Smooth muscle cell (in vitro differentiated cells): ENCODE measurements at regions not wholly inside any gene's neighbourhood (a gene's known extent, or its start where the extent isn't known, plus 50 kb on each side); places are given as distances from the start of the nearest gene placed in this dataset.

Source experiments
- DNase-seq: peaks from one replicate; lab custom pipeline; 2025; ENCODE audit not compliant: unreplicated experiment; lab: John Stamatoyannopoulos, UW
- H2AFZ ChIP-seq: fragments of 200-600 bp; sonication (generic); 2 replicates; pipeline ENCODE4 v1.6.0; 2016; ENCODE audit warnings: antibody characterized with exemption, low read depth, mild to moderate bottlenecking
- H3F3A ChIP-seq: fragments of 200-600 bp; sonication (generic); 2 replicates; pipeline ENCODE4 v1.6.0; 2017; ENCODE audit warnings: antibody characterized with exemption, low read depth
- H3K27ac ChIP-seq: fragments of 200-600 bp; sonication (generic); 2 replicates; pipeline ENCODE4 v1.5.1; 2016; ENCODE audit warnings: low read depth, mild to moderate bottlenecking
- H3K27me3 ChIP-seq: fragments of 200-600 bp; sonication (generic); 2 replicates; pipeline ENCODE4 v1.6.1; 2016; ENCODE audit warnings: low read depth, mild to moderate bottlenecking
- H3K36me3 ChIP-seq: fragments of 200-600 bp; sonication (generic); 2 replicates; pipeline ENCODE4 v1.5.1; 2016; ENCODE audit warnings: low read depth
- H3K4me1 ChIP-seq: fragments of 200-600 bp; sonication (generic); 2 replicates; pipeline ENCODE4 v1.5.1; 2016; ENCODE audit warnings: low read depth
- H3K4me2 ChIP-seq: fragments of 200-600 bp; sonication (generic); 2 replicates; pipeline ENCODE4 v1.6.0; 2016; ENCODE audit warnings: mild to moderate bottlenecking
- H3K4me3 ChIP-seq: fragments of 200-600 bp; sonication (generic); 2 replicates; pipeline ENCODE4 v1.5.1; 2016; ENCODE audit warnings: mild to moderate bottlenecking
- H3K79me2 ChIP-seq: fragments of 200-600 bp; sonication (generic); 2 replicates; pipeline ENCODE4 v1.6.0; 2016; ENCODE audit warnings: low read depth, mild to moderate bottlenecking
- H3K9ac ChIP-seq: fragments of 200-600 bp; sonication (generic); 2 replicates; pipeline ENCODE4 v1.6.0; 2016; ENCODE audit warnings: low read depth
- H3K9me3 ChIP-seq: fragments of 200-600 bp; sonication (generic); replicated peaks from 2 replicates; pipeline ENCODE4 v1.5.1; 2016; ENCODE audit warnings: low read depth
- H4K20me1 ChIP-seq: fragments of 200-600 bp; sonication (generic); 2 replicates; pipeline ENCODE4 v1.6.0; 2016; ENCODE audit warnings: low read depth
- CTCF ChIP-seq: fragments of 200-600 bp; sonication (generic); IDR thresholded peaks from 2 replicates; pipeline ENCODE4 v1.5.1; 2017; ENCODE audit warnings: borderline replicate concordance, mild to moderate bottlenecking, antibody characterized with exemption; ENCODE audit not compliant: insufficient read depth, poor library complexity, severe bottlenecking
- WGBS: methylation state at CpG from one replicate; pipeline ENCODE4 v1.1.7; 2016; ENCODE audit warnings: low lambda C conversion rate; 5-methylcytosine and 5-hydroxymethylcytosine counted together

- no peak for TF ChIP-seq CTCF
- Histone ChIP-seq H3K9ac (no peak overlapping the region), H3F3A (peaks cover 22% of the 10 kb centered on the region), H3K27me3 (no peaks in the 10 kb centered on the region), H4K20me1 (no peaks in the 10 kb centered on the region), H3K4me3 (no peak overlapping the region), H3K9me3 (no peaks in the 10 kb centered on the region), H3K79me2 (no peaks in the 10 kb centered on the region), H2AFZ (no peak overlapping the region), H3K36me3 (no peaks in the 10 kb centered on the region), H3K27ac (no peak overlapping the region), H3K4me2 (no peak overlapping the region), H3K4me1 (peaks cover 19% of the 10 kb centered on the region)
- 94% methylated on average over 1 of the region's 1 CpG for WGBS
- DNase-seq, result no peak
Measured at GRCh38 chr1:112260699-112261098, 135.3 kb upstream of the CTTNBP2NL start.

GRCh38 chr1:112262316-112262715 lies 133.7 kb upstream of the CTTNBP2NL start:
- H3K4me3 ChIP-seq, result no peak overlapping the region
- no peaks in the 10 kb centered on the region for H3K79me2 ChIP-seq
- no peak overlapping the region for H3K27ac ChIP-seq
- no peaks in the 10 kb centered on the region for H3K9me3 ChIP-seq
- no peak overlapping the region for H2AFZ ChIP-seq
- H4K20me1 ChIP-seq, result no peaks in the 10 kb centered on the region
- H3K36me3 ChIP-seq, result no peaks in the 10 kb centered on the region
- H3K27me3 ChIP-seq, result no peaks in the 10 kb centered on the region
- H3K4me1 ChIP-seq, result peaks cover 19% of the 10 kb centered on the region
- DNase-seq, result no peak
- H3K4me2 ChIP-seq, result peak overlapping the region; percentile 15
- H3K9ac ChIP-seq, result no peak overlapping the region
- peaks cover 31% of the 10 kb centered on the region for H3F3A ChIP-seq
- WGBS, result 51% methylated on average over 2 of the region's 2 CpGs
- TF ChIP-seq CTCF, result no peak

- Histone ChIP-seq H4K20me1 (no peaks in the 10 kb centered on the region), H3K4me2 (peak overlapping the region; percentile 15), H3K27ac (peak overlapping the region; percentile 28), H3K9me3 (no peaks in the 10 kb centered on the region), H3K4me1 (peaks cover 19% of the 10 kb centered on the region), H3K27me3 (no peaks in the 10 kb centered on the region), H3F3A (peaks cover 35% of the 10 kb centered on the region), H3K9ac (no peak overlapping the region), H2AFZ (no peak overlapping the region), H3K79me2 (no peaks in the 10 kb centered on the region), H3K4me3 (no peak overlapping the region), H3K36me3 (no peaks in the 10 kb centered on the region)
- no peak for TF ChIP-seq CTCF
- 41% methylated on average over 6 of the region's 6 CpGs for WGBS
- no peak for DNase-seq
Measured at GRCh38 chr1:112263042-112263441, 133.0 kb upstream of the CTTNBP2NL start.

GRCh38 chr1:112263453-112263852 lies 132.6 kb upstream of the CTTNBP2NL start:
- 6% methylated on average over 1 of the region's 1 CpG for WGBS
- peak overlapping the region; percentile 78 for H3K27ac ChIP-seq
- H2AFZ ChIP-seq, result no peak overlapping the region
- H3F3A ChIP-seq, result peaks cover 35% of the 10 kb centered on the region
- no peaks in the 10 kb centered on the region for H4K20me1 ChIP-seq
- peaks cover 19% of the 10 kb centered on the region for H3K4me1 ChIP-seq
- no peak for TF ChIP-seq CTCF
- no peak overlapping the region for H3K4me3 ChIP-seq
- no peaks in the 10 kb centered on the region for H3K9me3 ChIP-seq
- H3K79me2 ChIP-seq, result no peaks in the 10 kb centered on the region
- H3K4me2 ChIP-seq, result peak overlapping the region; percentile 15
- H3K36me3 ChIP-seq, result no peaks in the 10 kb centered on the region
- DNase-seq, result no peak
- no peaks in the 10 kb centered on the region for H3K27me3 ChIP-seq
- H3K9ac ChIP-seq, result no peak overlapping the region
